Brain microvascular endothelial cell (primary cell): ENCODE measurements at regions not wholly inside any gene's neighbourhood (a gene's known extent, or its start where the extent isn't known, plus 50 kb on each side); places are given as distances from the start of the nearest gene placed in this dataset.

Source experiments
- DNase-seq: peaks from one replicate; pipeline ENCODE4 v3.0.0-alpha.2; 2020
- H3K27ac ChIP-seq: fragments of 250-450 bp; sonication (Bioruptor Pico); 2 replicates; pipeline ENCODE4 v1.5.1; 2020; ENCODE audit warnings: mild to moderate bottlenecking, moderate library complexity
- H3K27me3 ChIP-seq: fragments of 250-450 bp; sonication (Bioruptor Pico); replicated peaks from 2 replicates; pipeline ENCODE4 v1.5.1; 2020; ENCODE audit warnings: mild to moderate bottlenecking
- H3K36me3 ChIP-seq: fragments of 250-450 bp; sonication (Bioruptor Pico); replicated peaks from 2 replicates; pipeline ENCODE4 v1.5.1; 2020; ENCODE audit warnings: mild to moderate bottlenecking
- H3K4me3 ChIP-seq: 2 replicates; pipeline ENCODE4 v1.5.1; 2011; ENCODE audit warnings: low read depth, mild to moderate bottlenecking, control low read depth, low read length, moderate library complexity
- in situ Hi-C: cut with HindIII; loops from 2 replicates; pipeline ENCODE4 v1.10.0; 2017; ENCODE audit warnings: low sequenced_read_pairs, low pct_ligation_motif_present
- TF ChIP-seq, protein P1 (sequence below): IDR thresholded peaks from 2 replicates; pipeline ENCODE4 v1.5.1; 2011; ENCODE audit warnings: low read depth, mild to moderate bottlenecking, moderate library complexity, low read length, control low read depth, inconsistent platforms; ENCODE audit errors: missing control alignments

DNA sequence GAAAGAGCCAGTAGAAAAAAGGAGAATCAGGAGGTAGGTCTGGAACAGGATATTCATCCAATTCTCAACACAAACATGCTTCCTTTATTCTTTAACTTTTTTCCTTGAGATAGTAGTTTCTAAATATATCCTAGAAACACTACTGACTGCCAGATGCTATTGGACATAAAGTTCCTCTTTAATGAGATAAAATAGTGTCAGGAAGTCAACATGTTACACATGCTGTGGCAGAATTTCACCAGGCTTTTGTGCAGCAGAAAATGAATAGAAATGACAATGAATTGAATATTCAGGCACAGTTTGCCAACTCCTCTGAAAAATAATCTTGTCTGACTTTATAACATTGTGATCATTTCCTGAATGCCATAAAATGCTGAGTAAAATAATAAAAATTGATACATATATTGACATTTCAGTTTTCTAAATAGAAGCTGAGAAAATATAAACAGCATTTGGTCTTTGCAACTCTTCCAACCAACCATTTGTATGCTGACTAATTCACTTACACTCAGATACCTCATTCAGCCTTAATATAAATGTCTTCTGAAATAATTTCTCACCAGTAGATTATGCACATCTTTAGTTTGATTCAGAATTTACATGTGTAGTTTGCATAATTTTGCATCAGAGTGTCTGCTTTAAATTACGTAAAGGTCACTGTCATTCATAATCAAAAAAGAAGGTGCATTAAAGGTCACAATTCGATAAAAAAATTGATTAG is 486.1 kb upstream of the ADGRL2 start:
- no peaks in the 10 kb centered on the region for H3K36me3 ChIP-seq
- no peak overlapping the region for H3K4me3 ChIP-seq
- no peaks in the 10 kb centered on the region for H3K27me3 ChIP-seq
- TF ChIP-seq, protein P1, sequence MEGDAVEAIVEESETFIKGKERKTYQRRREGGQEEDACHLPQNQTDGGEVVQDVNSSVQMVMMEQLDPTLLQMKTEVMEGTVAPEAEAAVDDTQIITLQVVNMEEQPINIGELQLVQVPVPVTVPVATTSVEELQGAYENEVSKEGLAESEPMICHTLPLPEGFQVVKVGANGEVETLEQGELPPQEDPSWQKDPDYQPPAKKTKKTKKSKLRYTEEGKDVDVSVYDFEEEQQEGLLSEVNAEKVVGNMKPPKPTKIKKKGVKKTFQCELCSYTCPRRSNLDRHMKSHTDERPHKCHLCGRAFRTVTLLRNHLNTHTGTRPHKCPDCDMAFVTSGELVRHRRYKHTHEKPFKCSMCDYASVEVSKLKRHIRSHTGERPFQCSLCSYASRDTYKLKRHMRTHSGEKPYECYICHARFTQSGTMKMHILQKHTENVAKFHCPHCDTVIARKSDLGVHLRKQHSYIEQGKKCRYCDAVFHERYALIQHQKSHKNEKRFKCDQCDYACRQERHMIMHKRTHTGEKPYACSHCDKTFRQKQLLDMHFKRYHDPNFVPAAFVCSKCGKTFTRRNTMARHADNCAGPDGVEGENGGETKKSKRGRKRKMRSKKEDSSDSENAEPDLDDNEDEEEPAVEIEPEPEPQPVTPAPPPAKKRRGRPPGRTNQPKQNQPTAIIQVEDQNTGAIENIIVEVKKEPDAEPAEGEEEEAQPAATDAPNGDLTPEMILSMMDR = no peak
- no peak overlapping the region for H3K27ac ChIP-seq
- no peak for DNase-seq
- in situ Hi-C loops = no loop called here

DNA sequence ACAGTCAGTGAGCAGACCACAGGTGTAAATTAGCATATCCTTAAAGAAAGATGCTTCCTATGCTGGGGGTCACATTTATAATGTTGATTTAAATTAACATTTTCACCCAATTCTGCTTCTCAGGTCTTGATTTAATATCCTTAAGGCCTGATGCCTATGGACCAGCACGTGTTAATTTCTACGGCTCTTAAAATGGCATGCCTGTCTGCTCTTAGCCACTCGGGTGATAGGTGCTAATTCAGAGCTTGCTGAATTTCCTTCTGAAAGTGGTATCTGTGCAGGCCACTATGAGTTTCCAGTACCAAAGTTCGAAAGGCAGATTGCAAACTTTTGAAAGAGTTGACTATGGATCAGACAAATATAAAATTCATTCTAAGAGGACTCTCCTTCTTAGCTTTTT is 487.4 kb upstream of the ADGRL2 start:
- in situ Hi-C loops = no loop called here
- Histone ChIP-seq H3K27me3 (no peaks in the 10 kb centered on the region), H3K27ac (no peak overlapping the region), H3K4me3 (no peak overlapping the region), H3K36me3 (no peaks in the 10 kb centered on the region)
- TF ChIP-seq, protein P1 = no peak
- no peak for DNase-seq

DNA sequence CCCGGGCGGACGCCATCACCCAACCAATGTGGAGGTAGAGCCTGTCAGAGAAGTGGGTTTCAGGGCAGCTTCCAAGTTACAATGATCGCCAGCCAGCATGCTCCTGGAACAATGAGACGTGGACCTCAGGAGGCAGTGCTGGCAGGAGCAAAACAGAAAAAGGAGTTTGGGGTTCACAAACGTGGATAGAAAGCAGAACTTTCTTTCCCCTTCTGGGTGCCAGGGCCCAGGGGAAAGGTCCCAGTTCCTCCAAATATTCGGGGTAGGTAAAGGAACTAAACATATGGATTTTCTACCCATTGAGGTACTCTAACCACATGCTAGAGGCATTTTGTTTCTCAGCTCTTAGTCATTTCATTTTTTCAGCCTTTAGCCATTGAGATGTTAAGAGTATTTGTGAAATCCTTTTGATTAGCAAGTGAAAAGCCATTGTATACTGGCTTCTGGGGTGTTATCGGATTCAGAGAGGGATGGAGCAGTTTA is 488.4 kb upstream of the ADGRL2 start:
- in situ Hi-C loops = no loop called here
- H3K27ac ChIP-seq = no peak overlapping the region
- TF ChIP-seq, protein P1 = no peak

DNA sequence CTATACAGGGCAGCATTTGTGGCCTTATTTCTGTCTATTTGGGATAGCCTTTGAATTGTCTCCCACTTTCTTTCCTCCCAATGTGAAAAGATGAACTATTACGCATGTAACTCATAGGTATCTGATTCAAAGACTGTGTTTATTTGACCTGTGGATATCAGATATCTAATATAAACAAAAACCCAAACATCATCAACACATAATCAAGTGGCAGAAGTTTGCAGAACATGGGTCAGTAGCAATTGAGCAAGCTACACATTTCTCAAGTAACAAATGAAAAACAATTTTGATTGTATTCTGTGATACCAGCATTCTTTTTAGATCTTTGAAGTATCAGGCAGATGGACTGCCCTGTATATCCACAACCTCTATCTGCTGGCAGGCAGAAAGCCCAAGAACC is 490.5 kb upstream of the ADGRL2 start:
- TF ChIP-seq, protein P1 = no peak
- in situ Hi-C loops = no loop called here
- H3K27me3 ChIP-seq = no peaks in the 10 kb centered on the region
- no peak overlapping the region for H3K4me3 ChIP-seq
- no peak for DNase-seq
- no peak overlapping the region for H3K27ac ChIP-seq
- H3K36me3 ChIP-seq = no peaks in the 10 kb centered on the region

More for the DNA sequence above, 488.4 kb upstream of the ADGRL2 start:
- H3K36me3 ChIP-seq = no peaks in the 10 kb centered on the region
- H3K27me3 ChIP-seq = no peaks in the 10 kb centered on the region
- H3K4me3 ChIP-seq = no peak overlapping the region
- no peak for DNase-seq

DNA sequence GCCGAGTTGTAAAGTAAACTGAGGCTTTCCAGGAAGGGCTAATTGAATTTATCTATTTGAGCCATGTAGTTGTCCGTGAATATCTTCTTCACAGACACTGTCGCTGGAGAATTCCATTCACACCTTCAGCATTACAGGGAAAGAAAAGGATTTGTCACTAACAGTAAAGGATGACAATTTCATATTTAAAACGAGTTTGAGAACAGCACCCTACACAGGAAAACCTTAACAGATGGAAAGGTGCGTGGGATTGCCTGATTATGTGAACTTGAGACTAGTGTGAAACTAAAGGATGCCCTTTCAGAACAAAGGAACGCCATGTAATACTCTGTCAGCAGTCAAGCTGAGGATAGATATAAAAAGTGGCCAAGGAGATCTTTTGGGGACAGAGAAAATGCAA is 492.5 kb upstream of the ADGRL2 start:
- Histone ChIP-seq H3K4me3 (no peak overlapping the region), H3K36me3 (no peaks in the 10 kb centered on the region), H3K27me3 (no peaks in the 10 kb centered on the region), H3K27ac (no peak overlapping the region)
- no peak for DNase-seq
- in situ Hi-C loops = no loop called here
- TF ChIP-seq, protein P1 = no peak

DNA sequence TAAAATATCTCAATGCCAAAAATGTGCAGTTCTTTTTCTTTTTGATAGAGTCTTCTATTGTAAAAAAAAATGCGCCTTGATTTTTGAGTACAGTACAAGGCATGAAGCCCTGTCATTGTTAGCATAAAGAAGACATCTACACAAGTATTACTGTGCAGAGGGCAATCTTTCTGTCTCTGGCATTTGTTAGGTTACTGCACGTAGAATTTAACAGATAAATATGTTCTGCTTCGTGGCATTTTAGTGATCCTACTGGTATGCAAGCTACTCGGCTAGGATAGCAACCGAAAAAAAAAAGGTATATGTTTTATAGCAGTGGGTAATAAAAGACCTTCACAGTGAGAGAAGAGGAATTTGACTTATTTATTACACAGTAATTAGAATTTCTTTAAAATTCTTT is 492.9 kb upstream of the ADGRL2 start:
- Histone ChIP-seq H3K27ac (no peak overlapping the region), H3K27me3 (no peaks in the 10 kb centered on the region), H3K4me3 (no peak overlapping the region), H3K36me3 (no peaks in the 10 kb centered on the region)
- no peak for DNase-seq
- TF ChIP-seq, protein P1 = no peak
- in situ Hi-C loops = no loop called here
